GM23338 (cell line): ENCODE measurements at regions not wholly inside any gene's neighbourhood (a gene's known extent, or its start where the extent isn't known, plus 50 kb on each side); places are given as distances from the start of the nearest gene placed in this dataset.

Experiments used
- ATAC-seq: fragments of 200-7000 bp; cut with Tn5 transposase; 3 replicates; pipeline ENCODE4 v1.9.1; 2020
- DNase-seq: peaks from one replicate; pipeline ENCODE4 v3.0.0-alpha.2; 2015; ENCODE audit warnings: low spot score
- H2AFZ ChIP-seq: fragments of 200-600 bp; sonication (generic); 2 replicates; pipeline ENCODE4 v1.8.0; 2016; ENCODE audit warnings: antibody characterized with exemption, mild to moderate bottlenecking, moderate library complexity
- H3F3A ChIP-seq: fragments of 200-600 bp; sonication (generic); replicated peaks from 2 replicates; pipeline ENCODE4 v1.8.0; 2017; ENCODE audit warnings: antibody characterized with exemption, mixed run types, low read depth
- H3K27ac ChIP-seq: fragments of 200-600 bp; sonication (generic); 2 replicates; pipeline ENCODE4 v1.6.1; 2016; ENCODE audit warnings: low read depth
- H3K27me3 ChIP-seq: fragments of 200-600 bp; sonication (generic); 2 replicates; pipeline ENCODE4 v1.8.0; 2016; ENCODE audit warnings: mild to moderate bottlenecking, mixed run types, moderate library complexity; ENCODE audit not compliant: insufficient read depth
- H3K36me3 ChIP-seq: fragments of 200-600 bp; sonication (generic); 2 replicates; pipeline ENCODE4 v1.8.0; 2016; ENCODE audit warnings: mild to moderate bottlenecking; ENCODE audit not compliant: insufficient read depth
- H3K4me1 ChIP-seq: fragments of 200-600 bp; sonication (generic); 2 replicates; pipeline ENCODE4 v1.8.0; 2016; ENCODE audit warnings: mild to moderate bottlenecking, moderate library complexity; ENCODE audit not compliant: insufficient read depth
- H3K4me2 ChIP-seq: fragments of 200-600 bp; sonication (generic); 2 replicates; pipeline ENCODE4 v1.7.1; 2017; ENCODE audit warnings: mixed run types
- H3K4me3 ChIP-seq: fragments of 200-600 bp; sonication (generic); 2 replicates; pipeline ENCODE4 v1.6.1; 2016; ENCODE audit warnings: mixed run types
- H3K79me2 ChIP-seq: fragments of 200-600 bp; sonication (generic); replicated peaks from 2 replicates; pipeline ENCODE4 v1.8.0; 2017; ENCODE audit warnings: mild to moderate bottlenecking; ENCODE audit not compliant: insufficient read depth
- H3K9me2 ChIP-seq: fragments of 200-600 bp; sonication (generic); 2 replicates; pipeline ENCODE4 v1.8.0; 2017; ENCODE audit not compliant: insufficient read depth
- H4K20me1 ChIP-seq: fragments of 200-600 bp; sonication (generic); replicated peaks from 2 replicates; pipeline ENCODE4 v1.8.0; 2017; ENCODE audit warnings: mild to moderate bottlenecking; ENCODE audit not compliant: insufficient read depth
- H3K27ac Mint-ChIP-seq: 2 replicates; pipeline ENCODE4 v1.8.0; 2020; ENCODE audit warnings: inconsistent platforms, mild to moderate bottlenecking, moderate library complexity, mixed read lengths
- H3K27me3 Mint-ChIP-seq: 3 replicates; pipeline ENCODE4 v1.8.0; 2022; ENCODE audit warnings: low read depth, mild to moderate bottlenecking, moderate library complexity, mixed read lengths, inconsistent platforms; ENCODE audit not compliant: insufficient read depth, poor library complexity
- H3K36me3 Mint-ChIP-seq: 3 replicates; pipeline ENCODE4 v1.8.0; 2021; ENCODE audit warnings: low read depth, mild to moderate bottlenecking, inconsistent platforms, moderate library complexity, mixed read lengths
- H3K4me1 Mint-ChIP-seq: 3 replicates; pipeline ENCODE4 v1.8.0; 2020; ENCODE audit warnings: mild to moderate bottlenecking, inconsistent platforms, mixed read lengths
- H3K4me3 Mint-ChIP-seq: 3 replicates; pipeline ENCODE4 v1.8.0; 2021; ENCODE audit warnings: moderate library complexity, mild to moderate bottlenecking, inconsistent platforms, mixed read lengths
- H3K9me3 Mint-ChIP-seq: 3 replicates; pipeline ENCODE4 v1.8.0; 2020; ENCODE audit warnings: moderate library complexity, mild to moderate bottlenecking, inconsistent platforms, mixed read lengths
- CTCF ChIP-seq, 2 experiments: fragments of 200-600 bp in 1 of 2; sonication (generic) in 1 of 2; conservative IDR thresholded peaks; 2 replicates each; pipeline versions ENCODE4 v1.5.1 to v1.6.1; 2016 to 2017; ENCODE audit warnings: antibody characterized with exemption in 2 of 2, low read depth in 2 of 2, mild to moderate bottlenecking in 2 of 2, moderate library complexity in 1 of 2
- EZH2phosphoT487 ChIP-seq: fragments of 200-600 bp; sonication (generic); IDR thresholded peaks from one replicate; pipeline ENCODE4 v1.8.1; 2018; ENCODE audit warnings: antibody characterized with exemption; ENCODE audit not compliant: unreplicated experiment
- JUNB ChIP-seq: IDR thresholded peaks from one replicate; pipeline ENCODE4 v1.6.1; 2016; ENCODE audit warnings: antibody characterized with exemption; ENCODE audit not compliant: unreplicated experiment
- NANOG ChIP-seq: IDR thresholded peaks from 2 replicates; pipeline ENCODE4 v1.6.1; 2016; ENCODE audit warnings: antibody characterized with exemption, borderline replicate concordance
- REST ChIP-seq: IDR thresholded peaks from one replicate; pipeline ENCODE4 v1.6.1; 2018; ENCODE audit warnings: antibody characterized with exemption; ENCODE audit not compliant: unreplicated experiment
- ZNF114 ChIP-seq: fragments of 250-450 bp; sonication (Bioruptor Pico); IDR thresholded peaks from 2 replicates; pipeline ENCODE4 v1.5.0; 2020; ENCODE audit warnings: mild to moderate bottlenecking, moderate library complexity
- ZNF331 ChIP-seq: fragments of 250-450 bp; sonication (Bioruptor Pico); IDR thresholded peaks from 2 replicates; pipeline ENCODE4 v1.5.0; 2020; ENCODE audit warnings: low read depth, mild to moderate bottlenecking, moderate library complexity
- TF ChIP-seq, protein P1 (sequence below): IDR thresholded peaks from 2 replicates; pipeline ENCODE4 v1.6.1; 2016; ENCODE audit warnings: antibody characterized with exemption

DNA sequence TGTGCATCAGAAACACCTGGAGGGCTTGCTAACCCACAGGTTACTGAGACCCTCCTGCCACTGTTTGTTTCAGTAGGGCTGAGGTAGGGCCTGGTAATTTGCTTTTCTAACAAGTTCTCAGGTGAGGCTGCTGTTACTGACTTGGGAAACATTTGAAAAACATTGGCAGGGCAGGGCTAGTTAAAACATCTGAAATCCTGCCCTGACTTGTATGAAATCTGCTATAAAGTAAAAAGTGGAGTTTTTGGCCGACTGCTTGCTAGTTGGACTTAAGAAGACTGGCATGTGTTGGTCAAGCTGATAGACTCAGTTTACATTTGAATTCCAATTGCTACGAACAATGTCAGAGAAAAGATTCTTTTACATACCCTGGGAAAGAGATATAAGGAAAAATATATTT, 111.6 kb upstream of the DLX2 start (continued):
- no peak for TF ChIP-seq REST
- TF ChIP-seq, protein P1, sequence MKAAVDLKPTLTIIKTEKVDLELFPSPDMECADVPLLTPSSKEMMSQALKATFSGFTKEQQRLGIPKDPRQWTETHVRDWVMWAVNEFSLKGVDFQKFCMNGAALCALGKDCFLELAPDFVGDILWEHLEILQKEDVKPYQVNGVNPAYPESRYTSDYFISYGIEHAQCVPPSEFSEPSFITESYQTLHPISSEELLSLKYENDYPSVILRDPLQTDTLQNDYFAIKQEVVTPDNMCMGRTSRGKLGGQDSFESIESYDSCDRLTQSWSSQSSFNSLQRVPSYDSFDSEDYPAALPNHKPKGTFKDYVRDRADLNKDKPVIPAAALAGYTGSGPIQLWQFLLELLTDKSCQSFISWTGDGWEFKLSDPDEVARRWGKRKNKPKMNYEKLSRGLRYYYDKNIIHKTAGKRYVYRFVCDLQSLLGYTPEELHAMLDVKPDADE = no peak
- TF ChIP-seq ZNF114 (CRISPR knock-in tag) = no peak
- TF ChIP-seq CTCF (conservative IDR thresholded peaks at IDR 0.05; ENCODE audit: low read depth in 2 of 2) = no peak
- TF ChIP-seq JUNB = no peak
- TF ChIP-seq ZNF331 (CRISPR knock-in tag) = no peak
- TF ChIP-seq NANOG = no peak

DNA sequence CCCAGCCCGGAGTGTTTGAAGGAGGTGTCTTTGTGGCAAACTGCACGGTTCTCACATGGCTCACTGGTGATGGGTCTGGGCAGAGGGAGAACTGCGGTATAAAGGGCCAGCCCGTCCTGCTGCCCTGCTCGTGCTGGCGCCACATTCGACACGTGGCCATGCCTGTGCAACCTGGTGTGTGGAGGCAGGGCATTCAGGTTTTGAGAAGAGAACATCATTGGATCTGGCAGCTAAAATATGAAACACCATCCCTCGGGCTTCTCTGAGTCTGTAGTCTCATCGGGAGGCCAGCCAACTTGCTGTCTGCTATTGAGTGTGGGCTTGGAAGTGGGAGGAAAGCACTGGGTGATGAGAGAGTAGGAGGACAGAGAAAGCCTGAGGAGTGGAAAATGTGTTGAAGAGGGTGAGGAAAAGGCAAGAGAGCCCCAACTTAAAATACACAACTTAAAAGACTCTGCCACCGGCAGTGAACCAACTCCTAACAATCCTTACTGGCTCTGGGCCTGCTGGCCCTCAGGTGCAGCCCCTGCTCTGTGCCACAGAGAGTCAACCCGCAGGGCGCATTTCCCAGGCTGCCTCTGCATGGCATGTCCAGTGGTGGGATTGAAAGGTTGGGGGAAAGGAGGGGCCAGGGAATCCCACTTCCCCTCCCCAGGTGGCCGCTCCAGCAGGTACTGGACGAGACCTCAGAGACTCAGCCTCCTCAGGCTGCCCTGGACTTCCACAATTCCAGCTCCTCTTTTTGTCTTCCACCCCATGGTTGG, 112.7 kb upstream of the DLX2 start:
- no peaks in the 10 kb centered on the region for H3K79me2 ChIP-seq
- Mint-ChIP-seq H3K4me3 (no peak overlapping the region), H3K27me3 (peaks cover under 1% of the 10 kb centered on the region), H3K9me3 (no peaks in the 10 kb centered on the region), H3K36me3 (no peaks in the 10 kb centered on the region), H3K27ac (no peak overlapping the region; the same call in 1 of the 2 replicates), H3K4me1 (peaks cover 20% of the 10 kb centered on the region)
- no peaks in the 10 kb centered on the region for H4K20me1 ChIP-seq
- ATAC-seq = peak; percentile 72
- H3K27me3 ChIP-seq = no peaks in the 10 kb centered on the region
- no peaks in the 10 kb centered on the region for H3F3A ChIP-seq
- H2AFZ ChIP-seq = peak overlapping the region; percentile 98
- no peak overlapping the region for H3K27ac ChIP-seq
- H3K4me1 ChIP-seq = peaks cover 3% of the 10 kb centered on the region; the same call in 1 of the 2 replicates
- no peaks in the 10 kb centered on the region for H3K36me3 ChIP-seq
- DNase-seq = no peak
- TF ChIP-seq JUNB = no peak
- TF ChIP-seq EZH2phosphoT487 = no peak
- H3K9me2 ChIP-seq = no peaks in the 10 kb centered on the region
- no peak overlapping the region for H3K4me2 ChIP-seq
- no peak overlapping the region for H3K4me3 ChIP-seq
